ENCODE measurements at regions not wholly inside any gene's neighbourhood (a gene's known extent, or its start where the extent isn't known, plus 50 kb on each side); places are given as distances from the start of the nearest gene placed in this dataset.

DNA sequence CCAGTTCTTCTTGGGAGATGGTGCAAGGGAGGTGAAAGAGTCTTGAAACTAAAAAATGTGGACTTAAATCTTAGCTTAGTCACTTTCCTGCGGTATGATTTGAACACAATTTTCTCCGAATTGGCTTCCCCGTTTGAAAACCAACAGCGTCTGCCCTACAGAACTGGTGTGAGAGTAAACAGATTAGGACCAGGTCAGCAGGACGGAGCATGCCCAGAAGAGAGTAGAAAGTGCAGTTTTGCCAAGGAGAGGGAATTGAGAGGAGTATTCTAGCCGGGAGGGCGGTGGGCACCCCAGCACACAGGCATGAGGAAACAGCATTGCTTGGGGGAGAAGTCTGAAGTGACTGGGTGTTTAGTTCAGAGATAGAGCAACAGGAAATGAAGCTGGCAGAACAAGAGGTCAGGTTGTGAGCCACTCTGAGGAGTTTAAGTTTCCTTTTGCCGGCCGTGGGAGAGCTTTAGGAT lies 927.1 kb downstream of the VRK1 start:
- H3K4me2 ChIP-seq (ENCODE audit: low read length), result no peak overlapping the region
- H3K27me3 ChIP-seq (ENCODE audit: control insufficient read depth, insufficient read depth, low read length), result no peaks in the 10 kb centered on the region
- peaks cover 19% of the 10 kb centered on the region for H3K9me3 ChIP-seq (replicated peaks; ENCODE audit: low read length)
- H3K4me1 ChIP-seq (ENCODE audit: control insufficient read depth, insufficient read depth, low read length), result no peaks in the 10 kb centered on the region
- no peak overlapping the region for H3K4me3 ChIP-seq (ENCODE audit: low read length)
- H3K36me3 ChIP-seq (ENCODE audit: insufficient read depth, low read length), result no peaks in the 10 kb centered on the region
- H3K9ac ChIP-seq (ENCODE audit: low read depth, low read length), result no peak overlapping the region

DNA sequence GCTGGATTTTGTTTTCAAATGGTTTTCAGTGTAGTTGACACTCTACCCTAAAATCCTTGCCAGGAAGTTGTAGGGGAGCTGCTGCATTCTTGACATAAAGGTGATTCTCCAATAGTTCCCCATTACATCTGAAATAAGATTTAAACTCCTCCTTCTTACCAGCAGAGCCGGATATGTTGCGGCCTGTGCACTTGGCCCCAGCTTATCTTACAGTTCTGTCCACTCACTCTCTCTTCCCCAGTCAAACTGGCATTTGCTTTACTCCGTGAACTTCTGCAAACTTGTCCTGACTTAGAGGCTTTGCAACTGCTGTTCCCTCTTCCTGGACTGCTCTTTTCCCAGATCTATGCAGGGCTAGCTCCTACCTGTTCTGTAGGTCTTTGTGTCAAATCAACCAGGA lies 929.5 kb downstream of the VRK1 start:
- Histone ChIP-seq H3K9ac (ENCODE audit: low read depth, low read length) (no peak overlapping the region), H3K27me3 (ENCODE audit: control insufficient read depth, insufficient read depth, low read length) (no peaks in the 10 kb centered on the region), H3K4me2 (ENCODE audit: low read length) (no peak overlapping the region), H3K9me3 (replicated peaks; ENCODE audit: low read length) (peaks cover 12% of the 10 kb centered on the region), H3K4me3 (ENCODE audit: low read length) (no peak overlapping the region), H3K36me3 (ENCODE audit: insufficient read depth, low read length) (no peaks in the 10 kb centered on the region), H3K4me1 (ENCODE audit: control insufficient read depth, insufficient read depth, low read length) (no peaks in the 10 kb centered on the region)

DNA sequence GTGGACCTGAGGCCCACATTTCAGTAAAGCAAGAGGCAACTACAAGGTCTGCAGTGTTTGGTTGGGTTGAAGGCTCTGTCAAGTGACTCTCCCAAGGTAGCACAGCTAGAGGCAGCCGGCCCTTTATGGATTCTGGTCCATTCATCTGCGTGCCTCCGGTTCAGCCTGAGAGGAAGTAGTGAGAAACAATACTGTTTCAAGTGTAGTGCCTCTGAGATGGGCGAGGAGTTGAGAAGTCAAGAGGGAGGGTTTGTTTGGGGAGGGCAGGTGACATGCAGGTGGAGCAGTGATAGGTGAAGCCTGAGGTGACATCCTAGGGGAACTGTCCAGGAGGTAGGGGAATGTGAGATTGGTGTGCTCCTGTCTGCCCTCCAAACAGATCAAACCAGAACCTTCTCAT lies 933.5 kb downstream of the VRK1 start:
- no peaks in the 10 kb centered on the region for H3K36me3 ChIP-seq (ENCODE audit: insufficient read depth, low read length)
- no peak overlapping the region for H3K4me2 ChIP-seq (ENCODE audit: low read length)
- peaks cover 8% of the 10 kb centered on the region for H3K9me3 ChIP-seq (replicated peaks; ENCODE audit: low read length)
- no peaks in the 10 kb centered on the region for H3K4me1 ChIP-seq (ENCODE audit: control insufficient read depth, insufficient read depth, low read length)
- H3K27me3 ChIP-seq (ENCODE audit: control insufficient read depth, insufficient read depth, low read length), result no peaks in the 10 kb centered on the region
- H3K4me3 ChIP-seq (ENCODE audit: low read length), result no peak overlapping the region
- no peak overlapping the region for H3K9ac ChIP-seq (ENCODE audit: low read depth, low read length)

DNA sequence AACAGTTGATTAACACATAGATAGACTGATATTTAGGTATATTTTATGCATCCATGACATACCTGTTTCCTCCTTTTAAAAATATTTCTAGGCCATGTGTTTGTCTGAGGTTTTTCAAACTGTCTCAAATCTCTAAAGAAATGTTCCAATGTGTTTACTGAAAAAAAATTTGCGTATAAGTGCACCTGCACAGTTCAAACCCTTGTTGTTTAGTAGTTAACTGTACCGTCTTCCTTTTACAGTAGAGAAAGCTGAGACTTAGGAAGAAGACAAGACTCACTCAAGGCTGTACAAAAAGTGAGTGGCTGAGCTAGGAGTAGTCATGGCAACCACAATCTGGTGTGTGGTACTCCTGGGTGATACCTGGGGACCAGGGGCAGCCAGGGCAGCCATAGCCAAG lies 934.6 kb downstream of the VRK1 start:
- Histone ChIP-seq H3K36me3 (ENCODE audit: insufficient read depth, low read length) (no peaks in the 10 kb centered on the region), H3K4me2 (ENCODE audit: low read length) (no peak overlapping the region), H3K9ac (ENCODE audit: low read depth, low read length) (no peak overlapping the region), H3K9me3 (replicated peaks; ENCODE audit: low read length) (peaks cover 8% of the 10 kb centered on the region), H3K27me3 (ENCODE audit: control insufficient read depth, insufficient read depth, low read length) (no peaks in the 10 kb centered on the region), H3K4me3 (ENCODE audit: low read length) (no peak overlapping the region), H3K4me1 (ENCODE audit: control insufficient read depth, insufficient read depth, low read length) (no peaks in the 10 kb centered on the region)

DNA sequence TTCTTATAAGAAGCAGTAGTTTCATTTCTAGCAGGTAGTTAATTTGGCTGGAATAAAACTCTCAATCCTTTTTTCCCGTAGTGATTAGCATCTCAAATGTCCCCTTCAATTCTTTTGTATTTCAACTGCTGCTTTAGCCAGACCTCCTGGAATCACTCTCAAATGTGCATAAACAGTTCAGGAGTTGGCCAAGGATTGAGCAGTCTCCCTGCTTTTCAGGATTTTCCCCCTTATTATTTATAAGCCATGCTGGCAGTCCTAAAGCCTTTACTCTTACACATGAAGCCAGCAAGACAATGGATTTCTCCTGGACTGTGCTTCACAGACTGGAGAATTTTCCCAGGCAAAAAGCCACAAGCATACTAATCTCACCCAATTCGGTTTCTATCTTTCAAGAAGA lies 950.1 kb downstream of the VRK1 start:
- no peaks in the 10 kb centered on the region for H3K4me1 ChIP-seq (ENCODE audit: control insufficient read depth, insufficient read depth, low read length)
- H3K9ac ChIP-seq (ENCODE audit: low read depth, low read length), result no peak overlapping the region
- peaks cover 8% of the 10 kb centered on the region for H3K9me3 ChIP-seq (replicated peaks; ENCODE audit: low read length)
- no peaks in the 10 kb centered on the region for H3K27me3 ChIP-seq (ENCODE audit: control insufficient read depth, insufficient read depth, low read length)
- H3K4me2 ChIP-seq (ENCODE audit: low read length), result no peak overlapping the region
- no peak overlapping the region for H3K4me3 ChIP-seq (ENCODE audit: low read length)
- no peaks in the 10 kb centered on the region for H3K36me3 ChIP-seq (ENCODE audit: insufficient read depth, low read length)

DNA sequence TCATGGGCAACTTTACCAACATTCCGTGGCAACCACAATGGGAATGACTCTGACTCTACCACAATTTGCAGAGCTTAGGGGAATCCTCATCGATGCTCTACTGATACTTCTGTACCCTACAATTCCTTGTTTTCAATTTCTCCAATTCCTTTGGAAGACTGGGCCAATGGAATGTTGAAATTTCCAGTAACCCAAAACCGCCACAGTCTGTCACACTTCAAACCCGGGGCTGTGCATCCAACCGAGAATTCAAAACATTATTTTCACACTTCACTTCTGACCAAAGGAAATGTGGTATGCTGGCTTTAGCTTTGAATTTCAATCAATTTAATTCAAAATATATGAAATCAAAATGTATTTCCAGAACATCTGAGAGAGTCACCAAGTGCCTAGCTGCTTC lies 951.4 kb downstream of the VRK1 start:
- H3K9ac ChIP-seq (ENCODE audit: low read depth, low read length), result no peak overlapping the region
- no peaks in the 10 kb centered on the region for H3K27me3 ChIP-seq (ENCODE audit: control insufficient read depth, insufficient read depth, low read length)
- H3K4me1 ChIP-seq (ENCODE audit: control insufficient read depth, insufficient read depth, low read length), result no peaks in the 10 kb centered on the region
- H3K4me2 ChIP-seq (ENCODE audit: low read length), result no peak overlapping the region
- H3K36me3 ChIP-seq (ENCODE audit: insufficient read depth, low read length), result no peaks in the 10 kb centered on the region
- peaks cover 8% of the 10 kb centered on the region for H3K9me3 ChIP-seq (replicated peaks; ENCODE audit: low read length)
- no peak overlapping the region for H3K4me3 ChIP-seq (ENCODE audit: low read length)

DNA sequence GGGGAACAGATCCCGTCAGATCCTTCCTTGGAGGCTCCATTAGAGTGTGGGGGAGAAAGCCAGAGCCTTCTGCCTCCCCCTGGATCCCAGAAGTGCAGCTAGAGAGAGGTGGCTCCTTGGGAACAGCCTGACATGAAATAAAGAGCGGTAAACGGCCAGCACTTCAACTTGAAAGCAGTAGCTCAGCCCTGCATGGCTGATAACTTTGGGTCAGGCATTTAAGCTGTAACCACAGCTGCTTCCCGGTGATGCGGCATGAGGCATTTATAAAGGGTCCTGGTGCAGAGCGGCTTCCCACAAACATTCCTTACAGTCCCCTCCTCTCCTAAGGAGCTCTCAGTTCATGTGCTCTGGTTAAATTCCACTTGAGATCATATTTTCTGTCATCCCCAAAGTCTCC lies 960.3 kb downstream of the VRK1 start:
- Histone ChIP-seq H3K4me2 (ENCODE audit: low read length) (no peak overlapping the region), H3K9me3 (replicated peaks; ENCODE audit: low read length) (peaks cover 12% of the 10 kb centered on the region), H3K36me3 (ENCODE audit: insufficient read depth, low read length) (no peaks in the 10 kb centered on the region), H3K4me3 (ENCODE audit: low read length) (no peak overlapping the region), H3K4me1 (ENCODE audit: control insufficient read depth, insufficient read depth, low read length) (no peaks in the 10 kb centered on the region), H3K9ac (ENCODE audit: low read depth, low read length) (no peak overlapping the region), H3K27me3 (ENCODE audit: control insufficient read depth, insufficient read depth, low read length) (no peaks in the 10 kb centered on the region)

DNA sequence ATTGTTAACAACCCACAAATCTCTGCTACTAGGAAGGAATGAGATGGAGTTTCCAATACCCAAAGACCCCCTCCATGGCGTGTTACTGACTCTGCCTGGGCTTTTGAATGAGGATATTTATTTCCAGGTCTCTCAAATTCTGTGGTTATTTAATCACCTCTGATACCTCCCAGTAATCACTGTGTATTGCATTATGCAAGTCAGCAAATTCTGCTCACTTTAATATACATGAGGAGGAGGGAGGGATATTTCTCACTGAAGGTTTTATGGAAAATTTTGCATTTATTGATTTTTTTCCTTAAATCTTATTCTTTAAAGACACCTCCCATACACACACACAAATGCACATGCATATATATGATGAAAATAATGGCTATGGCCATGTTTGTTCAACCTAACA lies 962.9 kb downstream of the VRK1 start:
- H3K9me3 ChIP-seq (replicated peaks; ENCODE audit: low read length), result peaks cover 14% of the 10 kb centered on the region
- no peaks in the 10 kb centered on the region for H3K27me3 ChIP-seq (ENCODE audit: control insufficient read depth, insufficient read depth, low read length)
- no peak overlapping the region for H3K9ac ChIP-seq (ENCODE audit: low read depth, low read length)
- H3K4me3 ChIP-seq (ENCODE audit: low read length), result no peak overlapping the region
- no peaks in the 10 kb centered on the region for H3K4me1 ChIP-seq (ENCODE audit: control insufficient read depth, insufficient read depth, low read length)
- H3K36me3 ChIP-seq (ENCODE audit: insufficient read depth, low read length), result no peaks in the 10 kb centered on the region
- no peak overlapping the region for H3K4me2 ChIP-seq (ENCODE audit: low read length)

DNA sequence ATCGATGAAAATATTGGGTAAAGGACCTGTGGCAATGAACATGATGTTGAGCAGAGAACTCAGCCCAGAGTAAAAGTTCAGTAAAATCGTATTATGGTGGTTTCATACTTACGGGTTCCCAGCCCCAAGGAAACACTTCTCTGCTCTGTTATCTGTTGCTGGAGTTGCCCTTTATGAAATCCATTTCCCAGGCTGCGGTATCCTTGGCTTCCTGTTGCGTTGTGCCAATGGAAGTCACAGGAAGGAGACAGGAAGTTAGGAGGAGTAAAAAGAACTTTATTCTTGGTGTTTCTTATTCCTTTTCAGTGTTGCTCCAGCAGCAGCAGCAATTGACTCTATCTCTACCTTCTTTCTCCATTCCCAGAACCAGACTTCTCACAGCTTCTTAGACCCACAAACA lies 965.2 kb downstream of the VRK1 start:
- Histone ChIP-seq H3K4me3 (ENCODE audit: low read length) (no peak overlapping the region), H3K36me3 (ENCODE audit: insufficient read depth, low read length) (no peaks in the 10 kb centered on the region), H3K4me2 (ENCODE audit: low read length) (no peak overlapping the region), H3K4me1 (ENCODE audit: control insufficient read depth, insufficient read depth, low read length) (no peaks in the 10 kb centered on the region), H3K9me3 (replicated peaks; ENCODE audit: low read length) (peaks cover 14% of the 10 kb centered on the region), H3K9ac (ENCODE audit: low read depth, low read length) (no peak overlapping the region), H3K27me3 (ENCODE audit: control insufficient read depth, insufficient read depth, low read length) (no peaks in the 10 kb centered on the region)

DNA sequence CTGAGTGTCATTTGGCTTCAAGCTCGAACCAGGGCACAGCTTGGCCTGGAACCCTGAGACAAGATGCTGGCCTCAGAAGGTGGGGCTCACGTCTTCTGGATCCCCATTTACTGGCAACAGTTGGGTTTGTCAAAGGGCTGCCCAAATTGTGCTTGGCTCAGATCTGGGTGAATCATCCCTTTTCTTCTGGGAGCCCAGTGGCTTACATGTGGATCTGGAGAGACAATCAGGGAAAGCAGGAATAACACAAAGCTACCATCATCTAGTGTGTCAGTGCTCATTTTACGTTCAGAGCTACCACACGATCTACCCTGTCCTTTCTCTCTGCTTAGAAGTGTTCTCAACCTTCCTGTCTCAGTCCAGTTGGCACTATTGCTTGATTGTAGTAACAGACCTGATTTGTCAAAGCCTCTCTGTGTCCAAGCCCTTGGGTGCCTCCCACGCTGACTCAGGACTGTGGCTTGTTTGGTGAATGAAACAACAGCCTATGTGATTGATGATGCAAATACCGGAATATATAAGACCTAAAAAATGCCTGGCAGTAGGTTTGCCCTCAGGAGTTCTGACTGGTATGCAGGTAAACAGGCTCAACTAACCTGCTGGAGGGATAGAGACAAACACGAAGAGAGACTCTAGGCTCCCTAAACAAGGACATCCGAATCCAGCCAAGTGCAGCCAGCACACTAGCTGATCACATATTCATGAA lies 974.3 kb downstream of the VRK1 start:
- Histone ChIP-seq H3K27me3 (ENCODE audit: control insufficient read depth, insufficient read depth, low read length) (no peaks in the 10 kb centered on the region), H3K9me3 (replicated peaks; ENCODE audit: low read length) (peaks cover 12% of the 10 kb centered on the region), H3K36me3 (ENCODE audit: insufficient read depth, low read length) (no peaks in the 10 kb centered on the region), H3K4me3 (ENCODE audit: low read length) (no peak overlapping the region), H3K4me1 (ENCODE audit: control insufficient read depth, insufficient read depth, low read length) (no peaks in the 10 kb centered on the region), H3K9ac (ENCODE audit: low read depth, low read length) (no peak overlapping the region), H3K4me2 (ENCODE audit: low read length) (no peak overlapping the region)

DNA sequence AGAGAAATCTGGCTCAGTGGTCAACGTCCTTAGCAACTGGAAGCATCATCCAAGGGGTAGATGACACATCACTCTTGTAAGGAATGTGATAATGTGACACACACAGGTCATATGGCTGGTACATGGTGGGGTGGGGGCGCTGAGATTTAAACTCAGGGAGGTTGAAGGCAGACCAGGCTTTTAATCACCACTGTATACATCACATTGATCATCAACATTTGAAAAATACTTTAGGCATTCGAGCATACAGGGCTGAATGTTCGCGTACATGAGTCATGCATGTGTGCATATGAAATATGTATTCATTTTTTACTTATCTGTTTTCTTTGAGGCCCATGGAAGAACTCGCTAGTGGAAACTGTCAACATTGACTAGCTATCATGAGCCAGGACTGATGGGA lies 976.4 kb downstream of the VRK1 start:
- H3K4me1 ChIP-seq (ENCODE audit: control insufficient read depth, insufficient read depth, low read length), result no peaks in the 10 kb centered on the region
- peaks cover 12% of the 10 kb centered on the region for H3K9me3 ChIP-seq (replicated peaks; ENCODE audit: low read length)
- no peak overlapping the region for H3K4me2 ChIP-seq (ENCODE audit: low read length)
- H3K4me3 ChIP-seq (ENCODE audit: low read length), result no peak overlapping the region
- H3K9ac ChIP-seq (ENCODE audit: low read depth, low read length), result no peak overlapping the region
- H3K36me3 ChIP-seq (ENCODE audit: insufficient read depth, low read length), result no peaks in the 10 kb centered on the region
- H3K27me3 ChIP-seq (ENCODE audit: control insufficient read depth, insufficient read depth, low read length), result no peaks in the 10 kb centered on the region

DNA sequence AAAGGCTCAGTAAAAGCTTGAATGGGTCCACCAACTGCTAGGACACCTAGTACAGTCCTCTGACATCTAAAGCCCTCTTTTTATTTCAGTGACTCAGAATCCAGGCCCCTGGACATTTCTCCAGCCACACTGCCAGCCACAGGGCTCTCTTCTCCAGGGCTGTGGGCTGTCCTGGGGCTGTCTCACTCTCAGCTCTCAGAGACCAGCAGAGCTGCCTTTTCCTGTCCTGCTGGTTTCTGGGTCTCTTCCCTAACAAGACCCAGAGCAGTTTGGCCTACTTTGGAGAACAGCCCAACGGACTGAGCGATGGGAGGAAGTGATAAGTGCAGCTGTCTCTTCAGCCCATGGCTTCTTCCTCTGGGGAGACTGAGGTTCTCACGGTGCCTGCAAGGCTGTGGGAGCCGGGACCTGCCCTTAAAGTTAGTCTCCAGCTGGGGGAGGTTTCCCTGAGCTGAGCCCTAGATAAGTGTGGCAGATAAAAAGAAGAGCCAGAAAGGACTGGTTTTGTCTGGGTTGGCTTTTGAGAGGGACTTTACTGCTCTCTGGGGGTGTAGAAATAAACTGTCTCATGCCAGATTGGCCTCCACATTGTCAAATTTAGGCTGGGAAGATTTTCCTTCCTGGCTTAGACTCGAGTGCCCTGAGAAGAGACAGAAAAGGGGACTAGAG lies 979.8 kb downstream of the VRK1 start:
- Histone ChIP-seq H3K36me3 (ENCODE audit: insufficient read depth, low read length) (no peaks in the 10 kb centered on the region), H3K4me1 (ENCODE audit: control insufficient read depth, insufficient read depth, low read length) (no peaks in the 10 kb centered on the region), H3K9me3 (replicated peaks; ENCODE audit: low read length) (peaks cover 5% of the 10 kb centered on the region), H3K4me2 (ENCODE audit: low read length) (no peak overlapping the region), H3K4me3 (ENCODE audit: low read length) (no peak overlapping the region), H3K27me3 (ENCODE audit: control insufficient read depth, insufficient read depth, low read length) (no peaks in the 10 kb centered on the region), H3K9ac (ENCODE audit: low read depth, low read length) (no peak overlapping the region)

Data from skeletal muscle satellite cell (primary cell).